GM23338 (cell line): ENCODE measurements at regions not wholly inside any gene's neighbourhood (a gene's known extent, or its start where the extent isn't known, plus 50 kb on each side); places are given as distances from the start of the nearest gene placed in this dataset.

ENCODE experiments used
- ATAC-seq: fragments of 200-7000 bp; cut with Tn5 transposase; 3 replicates; pipeline ENCODE4 v1.9.1; 2020
- DNase-seq: peaks from one replicate; pipeline ENCODE4 v3.0.0-alpha.2; 2015; ENCODE audit warnings: low spot score
- H2AFZ ChIP-seq: fragments of 200-600 bp; sonication (generic); 2 replicates; pipeline ENCODE4 v1.8.0; 2016; ENCODE audit warnings: antibody characterized with exemption, mild to moderate bottlenecking, moderate library complexity
- H3F3A ChIP-seq: fragments of 200-600 bp; sonication (generic); replicated peaks from 2 replicates; pipeline ENCODE4 v1.8.0; 2017; ENCODE audit warnings: antibody characterized with exemption, mixed run types, low read depth
- H3K27ac ChIP-seq: fragments of 200-600 bp; sonication (generic); 2 replicates; pipeline ENCODE4 v1.6.1; 2016; ENCODE audit warnings: low read depth
- H3K27me3 ChIP-seq: fragments of 200-600 bp; sonication (generic); 2 replicates; pipeline ENCODE4 v1.8.0; 2016; ENCODE audit warnings: mild to moderate bottlenecking, mixed run types, moderate library complexity; ENCODE audit not compliant: insufficient read depth
- H3K36me3 ChIP-seq: fragments of 200-600 bp; sonication (generic); 2 replicates; pipeline ENCODE4 v1.8.0; 2016; ENCODE audit warnings: mild to moderate bottlenecking; ENCODE audit not compliant: insufficient read depth
- H3K4me1 ChIP-seq: fragments of 200-600 bp; sonication (generic); 2 replicates; pipeline ENCODE4 v1.8.0; 2016; ENCODE audit warnings: mild to moderate bottlenecking, moderate library complexity; ENCODE audit not compliant: insufficient read depth
- H3K4me2 ChIP-seq: fragments of 200-600 bp; sonication (generic); 2 replicates; pipeline ENCODE4 v1.7.1; 2017; ENCODE audit warnings: mixed run types
- H3K4me3 ChIP-seq: fragments of 200-600 bp; sonication (generic); 2 replicates; pipeline ENCODE4 v1.6.1; 2016; ENCODE audit warnings: mixed run types
- H3K79me2 ChIP-seq: fragments of 200-600 bp; sonication (generic); replicated peaks from 2 replicates; pipeline ENCODE4 v1.8.0; 2017; ENCODE audit warnings: mild to moderate bottlenecking; ENCODE audit not compliant: insufficient read depth
- H3K9me2 ChIP-seq: fragments of 200-600 bp; sonication (generic); 2 replicates; pipeline ENCODE4 v1.8.0; 2017; ENCODE audit not compliant: insufficient read depth
- H4K20me1 ChIP-seq: fragments of 200-600 bp; sonication (generic); replicated peaks from 2 replicates; pipeline ENCODE4 v1.8.0; 2017; ENCODE audit warnings: mild to moderate bottlenecking; ENCODE audit not compliant: insufficient read depth
- H3K27ac Mint-ChIP-seq: 2 replicates; pipeline ENCODE4 v1.8.0; 2020; ENCODE audit warnings: inconsistent platforms, mild to moderate bottlenecking, moderate library complexity, mixed read lengths
- H3K27me3 Mint-ChIP-seq: 3 replicates; pipeline ENCODE4 v1.8.0; 2022; ENCODE audit warnings: low read depth, mild to moderate bottlenecking, moderate library complexity, mixed read lengths, inconsistent platforms; ENCODE audit not compliant: insufficient read depth, poor library complexity
- H3K36me3 Mint-ChIP-seq: 3 replicates; pipeline ENCODE4 v1.8.0; 2021; ENCODE audit warnings: low read depth, mild to moderate bottlenecking, inconsistent platforms, moderate library complexity, mixed read lengths
- H3K4me1 Mint-ChIP-seq: 3 replicates; pipeline ENCODE4 v1.8.0; 2020; ENCODE audit warnings: mild to moderate bottlenecking, inconsistent platforms, mixed read lengths
- H3K4me3 Mint-ChIP-seq: 3 replicates; pipeline ENCODE4 v1.8.0; 2021; ENCODE audit warnings: moderate library complexity, mild to moderate bottlenecking, inconsistent platforms, mixed read lengths
- H3K9me3 Mint-ChIP-seq: 3 replicates; pipeline ENCODE4 v1.8.0; 2020; ENCODE audit warnings: moderate library complexity, mild to moderate bottlenecking, inconsistent platforms, mixed read lengths
- CREB1 ChIP-seq: fragments of 250-450 bp; sonication (Bioruptor Pico); IDR thresholded peaks from 2 replicates; pipeline ENCODE4 v1.5.0; 2020; ENCODE audit warnings: low read depth, mild to moderate bottlenecking, moderate library complexity
- EZH2 ChIP-seq: fragments of 200-600 bp; sonication (generic); IDR thresholded peaks from one replicate; pipeline ENCODE4 v1.8.0; 2017; ENCODE audit warnings: antibody characterized with exemption, mild to moderate bottlenecking, low read depth; ENCODE audit not compliant: unreplicated experiment
- EZH2phosphoT487 ChIP-seq: fragments of 200-600 bp; sonication (generic); IDR thresholded peaks from one replicate; pipeline ENCODE4 v1.8.1; 2018; ENCODE audit warnings: antibody characterized with exemption; ENCODE audit not compliant: unreplicated experiment
- JUNB ChIP-seq: IDR thresholded peaks from one replicate; pipeline ENCODE4 v1.6.1; 2016; ENCODE audit warnings: antibody characterized with exemption; ENCODE audit not compliant: unreplicated experiment
- POLR2AphosphoS5 ChIP-seq: IDR thresholded peaks from 2 replicates; pipeline ENCODE4 v1.6.1; 2016; ENCODE audit warnings: antibody characterized with exemption, low read depth
- REST ChIP-seq: IDR thresholded peaks from one replicate; pipeline ENCODE4 v1.6.1; 2018; ENCODE audit warnings: antibody characterized with exemption; ENCODE audit not compliant: unreplicated experiment
- ZNF331 ChIP-seq: fragments of 250-450 bp; sonication (Bioruptor Pico); IDR thresholded peaks from 2 replicates; pipeline ENCODE4 v1.5.0; 2020; ENCODE audit warnings: low read depth, mild to moderate bottlenecking, moderate library complexity
- ZNF462 ChIP-seq: fragments of 250-450 bp; sonication (Bioruptor Pico); IDR thresholded peaks from 2 replicates; pipeline ENCODE4 v1.5.0; 2020; ENCODE audit warnings: mild to moderate bottlenecking, moderate library complexity

GRCh38 chr10:118448744-118449143, 106.6 kb upstream of the FAM204A start (continued):
- TF ChIP-seq EZH2 (no peak), CREB1 (no peak), JUNB (no peak), REST (no peak)

GRCh38 chr10:118447478-118448270, 105.5 kb upstream of the FAM204A start:
- Histone ChIP-seq H4K20me1 (no peaks in the 10 kb centered on the region), H3K27ac (no peak overlapping the region), H2AFZ (peak overlapping the region; percentile 52), H3K4me1 (no peaks in the 10 kb centered on the region), H3K27me3 (no peaks in the 10 kb centered on the region), H3K9me2 (no peaks in the 10 kb centered on the region), H3K36me3 (peaks cover 7% of the 10 kb centered on the region; the same call in 1 of the 2 replicates), H3K4me3 (no peak overlapping the region), H3F3A (no peaks in the 10 kb centered on the region), H3K4me2 (no peak overlapping the region), H3K79me2 (no peaks in the 10 kb centered on the region)
- TF ChIP-seq ZNF462 (CRISPR knock-in tag) (no peak), EZH2 (no peak), ZNF331 (CRISPR knock-in tag) (no peak), EZH2phosphoT487 (no peak), POLR2AphosphoS5 (no peak)
- Mint-ChIP-seq H3K4me1 (no peaks in the 10 kb centered on the region), H3K36me3 (no peaks in the 10 kb centered on the region), H3K9me3 (peaks cover 12% of the 10 kb centered on the region; the same call in 2 of the 3 replicates), H3K4me3 (no peak overlapping the region), H3K27ac (no peak overlapping the region), H3K27me3 (peaks cover 2% of the 10 kb centered on the region)
- ATAC-seq, result no peak
- no peak for DNase-seq
